Lower leg skin (tissue), 4 donors: ENCODE measurements at regions not wholly inside any gene's neighbourhood (a gene's known extent, or its start where the extent isn't known, plus 50 kb on each side); places are given as distances from the start of the nearest gene placed in this dataset.
"Not testable (repeated sequence)": the region's sequence is repeated elsewhere in the genome, so short reads cannot be mapped to it uniquely, and the experiment has no call there.

Experiments used
- DNase-seq, 2 donors: peaks; one replicate each; pipeline ENCODE4 v3.0.0-alpha.2; 2019; ENCODE audit warnings: low spot score in 2 of 2
- H3K4me3 ChIP-seq: fragments of 200-600 bp; sonication (generic); 2 replicates; pipeline ENCODE4 v1.5.1; 2017; ENCODE audit warnings: mild to moderate bottlenecking, low read depth; ENCODE audit not compliant: poor library complexity, severe bottlenecking
- CTCF ChIP-seq, 3 donors: fragments of 450-650 bp; IDR thresholded peaks; one replicate each; pipeline ENCODE4 v1.5.1; 2016; ENCODE audit warnings: antibody characterized with exemption in 3 of 3, mild to moderate bottlenecking in 3 of 3, moderate library complexity in 2 of 3
- POLR2A ChIP-seq, 2 donors: fragments of 450-650 bp; IDR thresholded peaks; one replicate each; pipeline ENCODE4 v1.6.1; 2016 to 2017; ENCODE audit warnings: antibody characterized with exemption in 2 of 2, mild to moderate bottlenecking in 1 of 2, moderate library complexity in 1 of 2
- WGBS, 2 donors: methylation state at CpG; one replicate each; pipeline ENCODE4 v1.1.5; 2018; 5-methylcytosine and 5-hydroxymethylcytosine counted together
- intact Hi-C: fragments of 100-400 bp; cut with DNase I; formaldehyde crosslinking; loops from one replicate; pipeline ENCODE4 v1.15.0; 2023; ENCODE audit warnings: low total_unique reads

GRCh38 chr2:14494759-14495158 is 137.8 kb upstream of the LRATD1 start:
- TF ChIP-seq CTCF (IDR thresholded peaks at IDR 0.05): no peak
- TF ChIP-seq POLR2A (IDR thresholded peaks at IDR 0.05): no peak
- intact Hi-C loops: no loop called here
- 69 to 71% methylated on average over 1 of the region's 1 CpG for WGBS, 2 donors
- DNase-seq: no peak
- H3K4me3 ChIP-seq: no peak overlapping the region

GRCh38 chr2:14501061-14501460 is 131.5 kb upstream of the LRATD1 start:
- intact Hi-C loops: no loop called here
- DNase-seq: no peak
- 61 to 73% methylated on average over 6 of the region's 6 CpGs for WGBS, 2 donors
- H3K4me3 ChIP-seq: no peak overlapping the region
- TF ChIP-seq POLR2A (IDR thresholded peaks at IDR 0.05): no peak
- no peak for TF ChIP-seq CTCF (IDR thresholded peaks at IDR 0.05)

GRCh38 chr2:14506955-14507354 is 125.6 kb upstream of the LRATD1 start:
- 98 to 99% methylated on average over 7 to 12 of the region's 12 CpGs for WGBS, 2 donors
- DNase-seq, intact Hi-C loops, H3K4me3 ChIP-seq: not testable (repeated sequence)

- TF ChIP-seq POLR2A (IDR thresholded peaks at IDR 0.05) (no peak), CTCF (IDR thresholded peaks at IDR 0.05) (no peak)
- intact Hi-C loops: no loop called here
- 71 to 73% methylated on average over 4 of the region's 4 CpGs for WGBS, 2 donors
- H3K4me3 ChIP-seq: no peak overlapping the region
- DNase-seq: no peak
Observed at GRCh38 chr2:14511541-14511940, 121.0 kb upstream of the LRATD1 start.

GRCh38 chr2:14513903-14514302 is 118.6 kb upstream of the LRATD1 start:
- intact Hi-C loops: no loop called here
- H3K4me3 ChIP-seq: no peak overlapping the region
- WGBS, 2 donors: 43 to 80% methylated on average over 1 of the region's 1 CpG
- no peak for DNase-seq
- TF ChIP-seq POLR2A (IDR thresholded peaks at IDR 0.05) (no peak), CTCF (IDR thresholded peaks at IDR 0.05) (no peak)

- H3K4me3 ChIP-seq: no peak overlapping the region
- 91 to 98% methylated on average over 1 of the region's 1 CpG for WGBS, 2 donors
- intact Hi-C loops: no loop called here
- no peak for TF ChIP-seq POLR2A (IDR thresholded peaks at IDR 0.05)
- no peak for TF ChIP-seq CTCF (IDR thresholded peaks at IDR 0.05)
- DNase-seq: no peak
Observed at GRCh38 chr2:14516844-14517243, 115.7 kb upstream of the LRATD1 start.
